HEK293T (cell line): ENCODE measurements at regions not wholly inside any gene's neighbourhood (a gene's known extent, or its start where the extent isn't known, plus 50 kb on each side); places are given as distances from the start of the nearest gene placed in this dataset.

Experiments
- CTCF ChIA-PET: fragments of 350-600 bp; formaldehyde crosslinking; extraction: SDS; loops from one replicate; lab custom pipeline; 2021; ENCODE audit warnings: antibody characterized with exemption, inconsistent platforms; lab: Yijun Ruan, JAX
- POLR2A ChIA-PET: fragments of 350-600 bp; formaldehyde crosslinking; extraction: SDS; loops from one replicate; lab custom pipeline; 2020; ENCODE audit warnings: antibody characterized with exemption, inconsistent platforms; lab: Yijun Ruan, JAX
- DNase-seq: peaks from one replicate; pipeline ENCODE4 v3.0.0; 2012; ENCODE audit warnings: mixed read lengths; ENCODE audit errors: extremely low spot score
- ARNT ChIP-seq: fragments of 450-650 bp; IDR thresholded peaks from 2 replicates; pipeline ENCODE4 v1.6.1; 2017; ENCODE audit warnings: mild to moderate bottlenecking
- BHLHE40 ChIP-seq: fragments of 450-650 bp; IDR thresholded peaks from 2 replicates; pipeline ENCODE4 v1.6.1; 2016; ENCODE audit warnings: mild to moderate bottlenecking, moderate library complexity, borderline replicate concordance
- CTBP1 ChIP-seq: fragments of 450-650 bp; IDR thresholded peaks from 2 replicates; pipeline ENCODE4 v1.6.1; 2016; ENCODE audit warnings: borderline replicate concordance
- ELF4 ChIP-seq: fragments of 450-650 bp; IDR thresholded peaks from 2 replicates; pipeline ENCODE4 v1.6.1; 2017; ENCODE audit warnings: antibody characterized with exemption
- FOXA1 ChIP-seq: fragments of 450-650 bp; IDR thresholded peaks from 2 replicates; pipeline ENCODE4 v1.6.1; 2016; ENCODE audit warnings: mild to moderate bottlenecking
- FOXK2 ChIP-seq: fragments of 450-650 bp; IDR thresholded peaks from 2 replicates; pipeline ENCODE4 v1.6.1; 2016; ENCODE audit warnings: mild to moderate bottlenecking
- FOXM1 ChIP-seq: fragments of 450-650 bp; IDR thresholded peaks from 2 replicates; pipeline ENCODE4 v1.6.1; 2017; ENCODE audit warnings: mild to moderate bottlenecking, borderline replicate concordance
- HDGF ChIP-seq: fragments of 450-650 bp; IDR thresholded peaks from 2 replicates; pipeline ENCODE4 v1.6.1; 2017; ENCODE audit warnings: antibody characterized with exemption, borderline replicate concordance
- L3MBTL2 ChIP-seq: fragments of 450-650 bp; conservative IDR thresholded peaks from 2 replicates; pipeline ENCODE4 v1.6.1; 2016; ENCODE audit warnings: mild to moderate bottlenecking
- LEF1 ChIP-seq: fragments of 450-650 bp; IDR thresholded peaks from 2 replicates; pipeline ENCODE4 v1.6.1; 2017; ENCODE audit warnings: mild to moderate bottlenecking, borderline replicate concordance
- NFRKB ChIP-seq: fragments of 450-650 bp; IDR thresholded peaks from 2 replicates; pipeline ENCODE4 v1.6.1; 2016; ENCODE audit warnings: mild to moderate bottlenecking, moderate library complexity
- PKNOX1 ChIP-seq: fragments of 450-650 bp; IDR thresholded peaks from 2 replicates; pipeline ENCODE4 v1.6.1; 2016
- SP1 ChIP-seq: fragments of 450-650 bp; IDR thresholded peaks from 2 replicates; pipeline ENCODE4 v1.6.1; 2017
- SUZ12 ChIP-seq: fragments of 450-650 bp; IDR thresholded peaks from 2 replicates; pipeline ENCODE4 v1.6.1; 2016; ENCODE audit warnings: mild to moderate bottlenecking
- TARDBP ChIP-seq: fragments of 450-650 bp; IDR thresholded peaks from 2 replicates; pipeline ENCODE4 v1.6.1; 2016
- ZNF384 ChIP-seq: fragments of 450-650 bp; IDR thresholded peaks from 2 replicates; pipeline ENCODE4 v1.6.1; 2016

GRCh38 chr14:34214961-34215360 is 247.1 kb downstream of the SPTSSA start:
- ChIA-PET CTCF (interaction anchor here (0.7 to 1.0 kb wide), 2 partner anchors 13 kb away, joined by 3 to 4 read pairs; no protein-coding TSS in a partner anchor), POLR2A (no interaction called here)
- DNase-seq = no peak
- TF ChIP-seq TARDBP (no peak), NFRKB (no peak), HDGF (no peak), FOXA1 (no peak), FOXK2 (no peak), PKNOX1 (no peak), CTBP1 (no peak), BHLHE40 (no peak), SUZ12 (no peak), FOXM1 (no peak), L3MBTL2 (no peak), ELF4 (no peak), SP1 (no peak)

- CTCF ChIA-PET = no interaction called here
- POLR2A ChIA-PET = no interaction called here
Observed at GRCh38 chr14:34213332-34213731, 248.7 kb downstream of the SPTSSA start.

GRCh38 chr14:34212172-34212929 is 249.7 kb downstream of the SPTSSA start:
- CTCF ChIA-PET = interaction anchor here (0.5 kb wide), 1 partner anchor 275 kb away, joined by 3 read pairs; no protein-coding TSS in a partner anchor
- TF ChIP-seq LEF1 (no peak), ZNF384 (no peak)
- DNase-seq = no peak
- POLR2A ChIA-PET = no interaction called here

More at GRCh38 chr14:34213332-34213731, 248.7 kb downstream of the SPTSSA start:
- TF ChIP-seq FOXK2 (no peak), PKNOX1 (no peak), L3MBTL2 (no peak), SUZ12 (no peak), HDGF (no peak), CTBP1 (no peak), LEF1 (no peak), NFRKB (no peak), BHLHE40 (no peak), FOXA1 (no peak), TARDBP (no peak), ELF4 (no peak), ZNF384 (no peak), SP1 (no peak), ARNT (no peak), FOXM1 (no peak)
- no peak for DNase-seq

GRCh38 chr14:34211732-34212131 is 250.3 kb downstream of the SPTSSA start:
- ChIA-PET POLR2A (no interaction called here), CTCF (no interaction called here)
- no peak for DNase-seq
- TF ChIP-seq FOXA1 = no peak
- TF ChIP-seq NFRKB = no peak
- TF ChIP-seq L3MBTL2 = no peak
- no peak for TF ChIP-seq HDGF

GRCh38 chr14:34208532-34208931 is 253.5 kb downstream of the SPTSSA start:
- no peak for TF ChIP-seq SUZ12
- no peak for TF ChIP-seq FOXA1
- TF ChIP-seq TARDBP = no peak
- TF ChIP-seq BHLHE40 = no peak
- no peak for TF ChIP-seq ELF4
- TF ChIP-seq LEF1 = no peak
- no peak for TF ChIP-seq CTBP1
- TF ChIP-seq FOXM1 = no peak
- TF ChIP-seq L3MBTL2 = no peak
- TF ChIP-seq NFRKB = no peak
- TF ChIP-seq ZNF384 = no peak
- TF ChIP-seq HDGF = no peak
- no peak for TF ChIP-seq SP1
- TF ChIP-seq ARNT = no peak
- TF ChIP-seq FOXK2 = no peak
- no peak for TF ChIP-seq PKNOX1
- ChIA-PET CTCF (no interaction called here), POLR2A (no interaction called here)

GRCh38 chr14:34205799-34206198 is 254.9 kb upstream of the EGLN3 start:
- CTCF ChIA-PET = no interaction called here
- TF ChIP-seq TARDBP = no peak
- no peak for TF ChIP-seq NFRKB

More at GRCh38 chr14:34208532-34208931, 253.5 kb downstream of the SPTSSA start:
- DNase-seq = no peak

GRCh38 chr14:34204774-34205173 is 253.9 kb upstream of the EGLN3 start:
- ChIA-PET CTCF (no interaction called here), POLR2A (no interaction called here)
- TF ChIP-seq TARDBP (no peak), HDGF (no peak), BHLHE40 (no peak), FOXA1 (no peak), L3MBTL2 (no peak), FOXM1 (no peak), SUZ12 (no peak), ELF4 (no peak), NFRKB (no peak), SP1 (no peak), LEF1 (no peak), ARNT (no peak), FOXK2 (no peak)
- no peak for DNase-seq

More at GRCh38 chr14:34205799-34206198, 254.9 kb upstream of the EGLN3 start:
- POLR2A ChIA-PET = no interaction called here
- no peak for DNase-seq
